GM12874 (cell line): ENCODE measurements at regions not wholly inside any gene's neighbourhood (a gene's known extent, or its start where the extent isn't known, plus 50 kb on each side); places are given as distances from the start of the nearest gene placed in this dataset.

Experiments
- CTCF ChIP-seq: IDR thresholded peaks from 2 replicates; pipeline ENCODE4 v1.5.1; 2011; ENCODE audit warnings: low read depth, mild to moderate bottlenecking, control low read depth, low read length, moderate library complexity; ENCODE audit not compliant: insufficient read depth

- no peak for TF ChIP-seq CTCF
Measured at GRCh38 chr2:16109821-16110310, 169.5 kb downstream of the MYCN start.

- TF ChIP-seq CTCF, result no peak
Measured at GRCh38 chr2:16109368-16109820, 169.0 kb downstream of the MYCN start.

GRCh38 chr2:16107246-16107645 is 166.9 kb downstream of the MYCN start:
- TF ChIP-seq CTCF, result no peak

- no peak for TF ChIP-seq CTCF
Measured at GRCh38 chr2:16106619-16107018, 166.3 kb downstream of the MYCN start.

- TF ChIP-seq CTCF, result no peak
Measured at GRCh38 chr2:16105669-16106281, 165.4 kb downstream of the MYCN start.

GRCh38 chr2:16104949-16105668 is 164.8 kb downstream of the MYCN start:
- no peak for TF ChIP-seq CTCF

GRCh38 chr2:16104315-16104948 is 164.1 kb downstream of the MYCN start:
- TF ChIP-seq CTCF, result no peak
